ENCODE measurements at regions not wholly inside any gene's neighbourhood (a gene's known extent, or its start where the extent isn't known, plus 50 kb on each side); places are given as distances from the start of the nearest gene placed in this dataset.

DNA sequence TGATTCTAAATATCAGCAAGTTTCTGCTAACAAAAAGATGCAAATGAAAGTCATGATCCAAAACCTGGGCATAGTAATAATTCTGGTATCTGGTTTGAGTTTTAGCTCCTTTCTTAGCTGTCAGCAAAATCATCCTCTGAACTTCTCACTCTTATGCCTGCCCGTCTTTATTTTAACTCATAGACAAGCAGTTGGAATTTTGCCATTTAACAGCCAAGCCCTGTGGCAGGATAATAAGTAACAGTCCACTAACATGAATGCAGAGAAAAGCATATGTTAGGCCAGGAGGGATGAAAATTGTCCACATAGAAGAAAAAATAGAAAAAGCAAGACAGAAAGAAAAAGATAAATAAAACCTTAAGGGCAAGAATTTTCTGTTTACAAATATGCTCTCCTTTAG, 170.0 kb upstream of the LAMA2 start:
- Histone ChIP-seq H2AK9ac (replicated peaks; ENCODE audit: low read depth, low read length, poor library complexity) (no peak overlapping the region), H4K91ac (ENCODE audit: insufficient read depth, low read depth, low read length) (no peak overlapping the region), H3K23ac (ENCODE audit: low read depth, low read length) (no peak overlapping the region), H3K4me1 (ENCODE audit: control insufficient read depth, insufficient read depth, low read length) (no peaks in the 10 kb centered on the region), H2BK20ac (ENCODE audit: low read depth, low read length) (no peak overlapping the region; the same call in 1 of the 2 replicates), H3K9me3 (ENCODE audit: control insufficient read depth, insufficient read depth, low read length) (no peaks in the 10 kb centered on the region), H4K8ac (ENCODE audit: low read depth in 2 of 2, low read length in 2 of 2) (peak overlapping the region in 1 of 2 experiments; percentile 20; a peak in 2 of 4 replicates), H3K56ac (ENCODE audit: extremely low read depth, insufficient read depth, low read length) (no peak overlapping the region), H3K4me3 (ENCODE audit: insufficient read depth, low read depth, low read length) (no peak overlapping the region), H3K27me3 (ENCODE audit: control insufficient read depth, insufficient read depth, low read length) (no peaks in the 10 kb centered on the region), H2BK15ac (ENCODE audit: low read depth, low read length) (no peak overlapping the region), H3K79me1 (ENCODE audit: low read depth in 1 of 2, low read length in 2 of 2) (no peaks in the 10 kb centered on the region), H3K4ac (ENCODE audit: low read depth, low read length) (no peak overlapping the region), H2AFZ (replicated peaks; ENCODE audit: low read length, poor library complexity) (no peak overlapping the region), H2AK5ac (ENCODE audit: low read depth, low read length) (no peak overlapping the region), H3K9me1 (ENCODE audit: insufficient read depth, low read length) (no peaks in the 10 kb centered on the region), H2BK120ac (ENCODE audit: low read depth, low read length) (no peak overlapping the region), H2BK5ac (ENCODE audit: low read depth, low read length, poor library complexity, severe bottlenecking) (peak overlapping the region; percentile 1), H4K20me1 (ENCODE audit: insufficient read depth, low read length) (no peaks in the 10 kb centered on the region), H3K14ac (replicated peaks; ENCODE audit: low read depth, low read length) (no peak overlapping the region), H3K36me3 (ENCODE audit: control insufficient read depth, insufficient read depth, low read length) (no peaks in the 10 kb centered on the region), H3K18ac (ENCODE audit: low read depth, low read length) (peak overlapping the region; percentile 50; the same call in 1 of the 2 replicates), H3K4me2 (ENCODE audit: low read depth, low read length) (peak overlapping the region; percentile 38; the same call in 1 of the 2 replicates), H3K27ac (ENCODE audit: insufficient read depth, low read length) (no peak overlapping the region), H3K9ac (ENCODE audit: low read depth, low read length) (no peak overlapping the region), H4K5ac (ENCODE audit: low read depth, low read length) (peak overlapping the region; percentile 2; the same call in 1 of the 2 replicates)
- TF ChIP-seq RCOR1 (IDR thresholded peaks at IDR 0.05; ENCODE audit: insufficient replicate concordance, low read length) = no peak
- TF ChIP-seq RFX5 (IDR thresholded peaks at IDR 0.05; ENCODE audit: low read depth, low read length) = no peak
- no peak for TF ChIP-seq SMC3 (IDR thresholded peaks at IDR 0.05; ENCODE audit: low read depth, low read length)
- 0 out of 2 replicates have a peak, but pooled peaks have one; percentile 28 for TF ChIP-seq MAFK (IDR thresholded peaks at IDR 0.05; ENCODE audit: low read depth, low read length)
- TF ChIP-seq BHLHE40 (IDR thresholded peaks at IDR 0.05; ENCODE audit: low read depth, low read length) = no peak
- BruUV-seq (replicated peaks) = no TSS peak
- DNase-seq = no peak
- dilution Hi-C loops (cut with HindIII; ENCODE audit: low sequenced_read_pairs, unreplicated experiment) = no loop called here
- POLR2A ChIA-PET (ENCODE audit: unreplicated experiment) = no interaction called here
- intact Hi-C loops (cut with micrococcal nuclease) = no loop called here
- no CpG with 5 or more reads among the region's 1 CpG for WGBS, 2 experiments (ENCODE audit: extremely low coverage in 2 of 2, insufficient read length in 1 of 2)
- CTCF ChIA-PET = interaction anchor here (0.6 to 1.2 kb wide), 4 partner anchors 9 to 745 kb away, joined by 3 read pairs; no protein-coding TSS in a partner anchor
- no peak for ATAC-seq (ENCODE audit: low read depth)
- in situ Hi-C loops (cut with MboI; ENCODE audit: low sequenced_read_pairs) = no loop called here
